Endothelial cell of umbilical vein (primary cell): ENCODE measurements at regions not wholly inside any gene's neighbourhood (a gene's known extent, or its start where the extent isn't known, plus 50 kb on each side); places are given as distances from the start of the nearest gene placed in this dataset.

Source experiments
- BruUV-seq: library from RNA; stranded (reverse); fragments of 400-500 nt; replicated peaks from 2 replicates; lab custom pipeline; 2021; lab: Mats Ljungman, UMichigan
- CTCF ChIA-PET: fragments of 300-600, 350-600 bp; sonication (Branson Sonifier 250); formaldehyde crosslinking; loops from one replicate; lab custom pipeline; 2021; ENCODE audit warnings: antibody characterized with exemption, inconsistent platforms; lab: Charles Lee
- POLR2A ChIA-PET: fragments of 300-600, 350-600 bp; sonication (Branson Sonifier 250); formaldehyde crosslinking; loops from one replicate; lab custom pipeline; 2021; ENCODE audit warnings: antibody characterized with exemption, inconsistent platforms; lab: Charles Lee
- DNase-seq: peaks from one replicate; pipeline ENCODE4 v3.0.0-alpha.2; 2011; ENCODE audit warnings: low read depth, low spot score
- FAIRE-seq: peaks from 2 replicates; lab custom pipeline; 2011; peaks lifted over from hg19 to GRCh38; lab: Jason Lieb, UNC
- H2AFZ ChIP-seq: 2 replicates; pipeline ENCODE4 v1.6.0; 2012; ENCODE audit warnings: low read depth, low read length, control low read depth, inconsistent platforms
- H3K27ac ChIP-seq: 2 replicates; pipeline ENCODE4 v1.5.1; 2011; ENCODE audit warnings: low read depth, mild to moderate bottlenecking, control low read depth, low read length, moderate library complexity; ENCODE audit not compliant: insufficient read depth
- H3K27me3 ChIP-seq, 2 experiments: 2 replicates each; pipeline versions ENCODE4 v1.6.0 to v1.6.1; 2011; ENCODE audit warnings: low read length in 2 of 2, mixed read lengths in 1 of 2; ENCODE audit not compliant: control insufficient read depth in 2 of 2, insufficient read depth in 2 of 2
- H3K36me3 ChIP-seq, 2 experiments: 2 replicates in 1 of 2; 3 replicates in 1 of 2; pipeline ENCODE4 v1.5.1; 2011; ENCODE audit warnings: low read length in 2 of 2, mild to moderate bottlenecking in 1 of 2, moderate library complexity in 1 of 2; ENCODE audit not compliant: control insufficient read depth in 2 of 2, insufficient read depth in 2 of 2; ENCODE audit errors: extremely low read depth in 1 of 2
- H3K4me1 ChIP-seq: 3 replicates; pipeline ENCODE4 v1.5.1; 2011; ENCODE audit warnings: mild to moderate bottlenecking, low read length; ENCODE audit not compliant: control insufficient read depth, insufficient read depth; ENCODE audit errors: extremely low read depth
- H3K4me2 ChIP-seq: 2 replicates; pipeline ENCODE4 v1.6.1; 2011; ENCODE audit warnings: low read length, control low read depth, mixed read lengths; ENCODE audit not compliant: insufficient read depth
- H3K4me3 ChIP-seq, 3 experiments: fragments of 200-600 bp in 1 of 3; sonication (generic), shearing (Covaris generic) in 1 of 3; replicated peaks in 1 of 3; 2 replicates each; pipeline ENCODE4 v1.5.1; 2011 to 2016; ENCODE audit warnings: control low read depth in 3 of 3, low read length in 3 of 3, mild to moderate bottlenecking in 2 of 3, inconsistent platforms in 1 of 3, low read depth in 1 of 3, moderate library complexity in 1 of 3; ENCODE audit not compliant: insufficient read depth in 1 of 3
- H3K79me2 ChIP-seq: 2 replicates; pipeline ENCODE4 v1.6.0; 2012; ENCODE audit warnings: low read length, inconsistent platforms; ENCODE audit not compliant: control insufficient read depth, insufficient read depth
- H3K9ac ChIP-seq: replicated peaks from 2 replicates; pipeline ENCODE3; 2011; ENCODE audit warnings: low read length, control low read depth; ENCODE audit not compliant: insufficient read depth; ENCODE audit errors: extremely low read depth
- H3K9me1 ChIP-seq: replicated peaks from 3 replicates; pipeline ENCODE4 v1.6.0; 2011; ENCODE audit warnings: mild to moderate bottlenecking, low read length; ENCODE audit not compliant: control insufficient read depth, insufficient read depth; ENCODE audit errors: extremely low read depth
- H3K9me3 ChIP-seq: replicated peaks from 2 replicates; pipeline ENCODE4 v1.5.1; 2012; ENCODE audit warnings: low read length, inconsistent platforms; ENCODE audit not compliant: control insufficient read depth, insufficient read depth
- H4K20me1 ChIP-seq: replicated peaks from 2 replicates; pipeline ENCODE3; 2011; ENCODE audit warnings: mild to moderate bottlenecking, low read length; ENCODE audit not compliant: control insufficient read depth, insufficient read depth; ENCODE audit errors: extremely low read depth
- EZH2 ChIP-seq: IDR thresholded peaks from 2 replicates; pipeline ENCODE4 v1.6.1; 2012; ENCODE audit warnings: borderline replicate concordance, low read depth, mild to moderate bottlenecking, moderate library complexity, low read length, inconsistent platforms; ENCODE audit not compliant: severe bottlenecking
- FOS ChIP-seq: IDR thresholded peaks from 2 replicates; pipeline ENCODE4 v1.6.1; 2011; ENCODE audit warnings: mild to moderate bottlenecking, low read length, moderate library complexity, borderline replicate concordance; ENCODE audit not compliant: insufficient read depth
- GATA2 ChIP-seq: IDR thresholded peaks from 2 replicates; pipeline ENCODE4 v1.7.0; 2011; ENCODE audit warnings: low read depth, mild to moderate bottlenecking, moderate library complexity, mixed read lengths, low read length; ENCODE audit not compliant: insufficient read length, insufficient read depth
- JUN ChIP-seq: IDR thresholded peaks from 2 replicates; pipeline ENCODE4 v1.6.1; 2011; ENCODE audit warnings: borderline replicate concordance, low read depth; ENCODE audit not compliant: insufficient read length, insufficient read depth
- MYC ChIP-seq: IDR thresholded peaks from one replicate; pipeline ENCODE4 v1.6.1; 2011; ENCODE audit warnings: mild to moderate bottlenecking, low read depth, low read length
- POLR2A ChIP-seq: IDR thresholded peaks from 2 replicates; pipeline ENCODE4 v1.6.1; 2012; ENCODE audit warnings: low read depth, mild to moderate bottlenecking, control low read depth, low read length
- POLR2AphosphoS5 ChIP-seq: IDR thresholded peaks from 2 replicates; pipeline ENCODE4 v1.6.1; 2012; ENCODE audit warnings: low read depth, mild to moderate bottlenecking, control low read depth, low read length, moderate library complexity; ENCODE audit not compliant: insufficient read depth
- dilution Hi-C: fragments of 300-500 bp; cut with MboI; formaldehyde crosslinking; loops from one replicate; pipeline ENCODE4 v1.15.0; 2019; ENCODE audit warnings: low sequenced_read_pairs; ENCODE audit not compliant: extremely low pct_ligation_motif_present
- intact Hi-C: fragments of 100-400 bp; cut with micrococcal nuclease; formaldehyde crosslinking; loops from one replicate; pipeline ENCODE4 v1.10.0; 2022
- TF ChIP-seq, protein P1 (sequence below), 2 donors: IDR thresholded peaks; 1 replicate in 1 of 2; 2 replicates in 1 of 2; pipeline ENCODE4 v1.5.1; 2011; ENCODE audit warnings: low read length in 2 of 2, mild to moderate bottlenecking in 2 of 2, moderate library complexity in 2 of 2, control low read depth in 1 of 2, inconsistent platforms in 1 of 2, low read depth in 1 of 2; ENCODE audit not compliant: insufficient read depth in 1 of 2; ENCODE audit errors: extremely low read depth in 1 of 2
- TF ChIP-seq, protein P2 (sequence below): IDR thresholded peaks from 2 replicates; pipeline ENCODE4 v1.6.1; 2011; ENCODE audit not compliant: insufficient read depth, insufficient read length

DNA sequence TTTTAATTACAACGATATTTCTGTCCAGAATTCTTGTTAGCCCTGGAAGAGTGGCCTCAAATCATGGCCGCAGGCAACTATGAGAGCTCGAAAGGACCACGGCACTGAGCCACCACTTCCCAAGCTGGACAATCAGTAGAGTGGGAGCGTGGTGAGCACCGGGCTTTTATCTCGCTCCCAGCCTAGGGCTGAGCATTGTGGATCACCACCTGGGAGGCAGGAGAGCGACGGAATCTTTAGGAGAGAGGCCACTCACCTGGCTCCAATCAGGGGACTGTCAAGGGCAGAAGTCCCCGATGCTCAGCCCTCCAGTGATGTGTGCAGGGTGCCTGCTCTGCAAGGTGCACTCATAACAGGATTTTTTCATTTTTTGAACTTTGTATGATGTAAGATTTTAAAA is 377.1 kb upstream of the B3GAT1 start:
- Histone ChIP-seq H3K27ac (no peak overlapping the region), H3K4me1 (no peaks in the 10 kb centered on the region), H3K9ac (no peak overlapping the region), H3K4me3 (no peak overlapping the region), H3K27me3 (no peaks in the 10 kb centered on the region), H2AFZ (no peak overlapping the region), H3K36me3 (no peaks in the 10 kb centered on the region), H3K9me3 (no peaks in the 10 kb centered on the region), H3K4me2 (no peak overlapping the region), H3K79me2 (no peaks in the 10 kb centered on the region), H3K9me1 (no peaks in the 10 kb centered on the region), H4K20me1 (no peaks in the 10 kb centered on the region)
- TF ChIP-seq POLR2A (no peak), FOS (no peak), GATA2 (no peak), EZH2 (no peak), MYC (no peak), POLR2AphosphoS5 (no peak), JUN (no peak)
- TF ChIP-seq, protein P1, sequence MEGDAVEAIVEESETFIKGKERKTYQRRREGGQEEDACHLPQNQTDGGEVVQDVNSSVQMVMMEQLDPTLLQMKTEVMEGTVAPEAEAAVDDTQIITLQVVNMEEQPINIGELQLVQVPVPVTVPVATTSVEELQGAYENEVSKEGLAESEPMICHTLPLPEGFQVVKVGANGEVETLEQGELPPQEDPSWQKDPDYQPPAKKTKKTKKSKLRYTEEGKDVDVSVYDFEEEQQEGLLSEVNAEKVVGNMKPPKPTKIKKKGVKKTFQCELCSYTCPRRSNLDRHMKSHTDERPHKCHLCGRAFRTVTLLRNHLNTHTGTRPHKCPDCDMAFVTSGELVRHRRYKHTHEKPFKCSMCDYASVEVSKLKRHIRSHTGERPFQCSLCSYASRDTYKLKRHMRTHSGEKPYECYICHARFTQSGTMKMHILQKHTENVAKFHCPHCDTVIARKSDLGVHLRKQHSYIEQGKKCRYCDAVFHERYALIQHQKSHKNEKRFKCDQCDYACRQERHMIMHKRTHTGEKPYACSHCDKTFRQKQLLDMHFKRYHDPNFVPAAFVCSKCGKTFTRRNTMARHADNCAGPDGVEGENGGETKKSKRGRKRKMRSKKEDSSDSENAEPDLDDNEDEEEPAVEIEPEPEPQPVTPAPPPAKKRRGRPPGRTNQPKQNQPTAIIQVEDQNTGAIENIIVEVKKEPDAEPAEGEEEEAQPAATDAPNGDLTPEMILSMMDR (IDR thresholded peaks at IDR 0.05; ENCODE audit: extremely low read depth in 1 of 2, insufficient read depth in 1 of 2, low read depth in 1 of 2, low read length in 2 of 2): no peak
- TF ChIP-seq, protein P2, sequence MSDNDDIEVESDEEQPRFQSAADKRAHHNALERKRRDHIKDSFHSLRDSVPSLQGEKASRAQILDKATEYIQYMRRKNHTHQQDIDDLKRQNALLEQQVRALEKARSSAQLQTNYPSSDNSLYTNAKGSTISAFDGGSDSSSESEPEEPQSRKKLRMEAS: no peak
- BruUV-seq: no TSS peak
- intact Hi-C loops: no loop called here
- dilution Hi-C loops: no loop called here
- POLR2A ChIA-PET: no interaction called here
- no peak for DNase-seq
- CTCF ChIA-PET: no interaction called here
- no peak for FAIRE-seq
